Pancreas (tissue), 10 donors: ENCODE measurements at regions not wholly inside any gene's neighbourhood (a gene's known extent, or its start where the extent isn't known, plus 50 kb on each side); places are given as distances from the start of the nearest gene placed in this dataset.

Experiments used
- ATAC-seq, 4 donors: fragments of 200-7000 bp; cut with Tn5 transposase; one replicate each; pipeline versions ENCODE4 v1.8.0 to v1.9.1; 2020; ENCODE audit warnings: mild to moderate bottlenecking in 4 of 4, moderate library complexity in 4 of 4
- DNase-seq, 6 donors: peaks; one replicate each; pipeline ENCODE4 v3.0.0-alpha.2; 2020
- FAIRE-seq: peaks from 2 replicates; lab custom pipeline; 2012; peaks lifted over from hg19 to GRCh38; lab: Jason Lieb, UNC
- H3K27ac ChIP-seq, 4 donors: fragments of 200-600 bp; sonication (generic); 1 replicate in 3 of 4; 2 replicates in 1 of 4; pipeline versions ENCODE4 v1.5.0 to v1.8.0; 2020
- H3K27me3 ChIP-seq, 4 donors: fragments of 200-600 bp; one replicate each; pipeline ENCODE4 v1.8.0; 2021
- H3K36me3 ChIP-seq, 3 donors: fragments of 200-600 bp; sonication (generic) in 1 of 3; one replicate each; pipeline versions ENCODE4 v1.5.0 to v1.8.0; 2020 to 2021
- H3K4me1 ChIP-seq, 3 donors: fragments of 200-600 bp; one replicate each; pipeline ENCODE4 v1.8.0; 2021
- H3K4me3 ChIP-seq, 4 donors: fragments of 200-600 bp; sonication (generic) in 2 of 4; one replicate each; pipeline versions ENCODE4 v1.5.0 to v1.8.0; 2020 to 2021
- H3K9me3 ChIP-seq, 4 donors: fragments of 200-600 bp; one replicate each; pipeline ENCODE4 v1.8.0; 2021
- CTCF ChIP-seq, 4 donors: fragments of 200-600 bp; sonication (generic) in 3 of 4; IDR thresholded peaks; one replicate each; pipeline versions ENCODE4 v1.5.0 to v1.8.0; 2021; ENCODE audit warnings: antibody characterized with exemption in 4 of 4
- WGBS, 2 donors: extraction: QIAGEN DNeasy Blood & Tissue Kit; methylation state at CpG; one replicate each; pipeline ENCODE4 v1.1.7; 2013; 5-methylcytosine and 5-hydroxymethylcytosine counted together
- intact Hi-C, 3 donors: fragments of 100-400 bp; cut with DNase I; formaldehyde crosslinking; loops; one replicate each; pipeline versions ENCODE4 v1.11.1 to v1.14.2; 2022
- donor health status: healthy with polysubstance abuse.
- donor health status: DM: no; HTN: no; CAD: no; lungs with moderate emphysema.
- donor health status: DM: no; HTN: no; CAD: no.
- donor health status: control.
- donor health status: control.
- donor health status: Bipolar disorder and iron deficiency.
- donor health status: DM: yes; HTN: yes; CAD: no.
- donor health status: DM: no; HTN: no; CAD: no.
- donor health status: DM: no; HTN: no; CAD: no.
- donor health status: DM: yes; HTN: yes; CAD: no.

DNA sequence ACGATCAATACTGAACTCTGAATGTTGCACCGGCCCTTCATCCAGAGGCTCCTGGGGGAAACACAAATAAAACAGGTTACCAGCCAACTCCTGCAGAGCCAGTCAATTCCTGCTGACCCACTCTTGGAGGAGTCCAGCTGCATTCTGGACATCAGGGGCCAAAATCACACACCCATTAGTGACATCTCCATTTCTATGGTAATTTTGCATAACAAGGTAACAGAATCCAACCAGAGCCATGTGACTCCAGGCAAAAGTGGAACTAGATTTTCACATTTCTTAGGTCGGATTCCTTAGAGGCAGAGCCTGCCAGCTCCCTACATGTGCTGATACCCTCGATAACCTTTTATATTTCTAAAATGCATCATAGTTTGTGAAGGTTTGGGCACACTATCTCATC is 119.2 kb upstream of the CTNNB1 start:
- intact Hi-C loops, result no loop called here
- H3K27ac ChIP-seq, result no peak overlapping the region
- no peaks in the 10 kb centered on the region for H3K9me3 ChIP-seq
- no peaks in the 10 kb centered on the region for H3K36me3 ChIP-seq
- H3K4me3 ChIP-seq, result no peak overlapping the region
- TF ChIP-seq CTCF (IDR thresholded peaks at IDR 0.05), result no peak
- 69 to 73% methylated on average over 4 of the region's 4 CpGs for whole genome bisulfite sequencing, 2 donors
- FAIRE-seq, result no peak
- H3K4me1 ChIP-seq, result no peaks in the 10 kb centered on the region
- DNase-seq, result no peak
- no peaks in the 10 kb centered on the region for H3K27me3 ChIP-seq
- no peak for ATAC-seq

DNA sequence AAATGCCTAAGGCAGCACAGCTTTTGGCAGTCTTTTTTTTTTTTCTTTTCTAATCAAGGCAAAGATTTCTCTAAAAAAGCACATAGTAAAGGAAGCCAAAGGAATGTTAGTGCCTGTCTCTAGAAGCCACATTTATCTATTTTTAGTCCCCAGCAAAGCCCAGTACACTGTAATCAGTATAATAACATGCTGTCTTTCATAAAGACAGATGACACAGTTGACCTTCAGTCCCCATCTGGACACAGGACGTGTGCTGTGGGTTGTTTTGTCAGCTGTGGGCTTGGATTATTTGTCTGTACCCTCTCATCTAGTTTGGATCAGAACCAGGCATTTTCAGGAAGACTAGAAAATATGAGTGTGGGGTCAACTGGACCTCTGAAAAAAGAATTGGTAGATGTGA is 110.4 kb upstream of the CTNNB1 start:
- Histone ChIP-seq H3K27ac (no peak overlapping the region), H3K36me3 (no peaks in the 10 kb centered on the region), H3K4me1 (no peaks in the 10 kb centered on the region), H3K4me3 (no peak overlapping the region), H3K9me3 (no peaks in the 10 kb centered on the region), H3K27me3 (no peaks in the 10 kb centered on the region)
- WGBS, 2 donors, result 8% methylated on average over 1 of the region's 1 CpG
- ATAC-seq (no peak), DNase-seq (no peak), FAIRE-seq (no peak)
- intact Hi-C loops, result no loop called here
- no peak for TF ChIP-seq CTCF (IDR thresholded peaks at IDR 0.05)

- no peaks in the 10 kb centered on the region for H3K9me3 ChIP-seq
- H3K27me3 ChIP-seq, result no peaks in the 10 kb centered on the region
- FAIRE-seq (no peak), DNase-seq (no peak), ATAC-seq (no peak)
- TF ChIP-seq CTCF (IDR thresholded peaks at IDR 0.05), result no peak
- no peaks in the 10 kb centered on the region for H3K36me3 ChIP-seq
- intact Hi-C loops, result no loop called here
- H3K27ac ChIP-seq, result no peak overlapping the region
- 67 to 79% methylated on average over 1 of the region's 1 CpG for WGBS, 2 donors
- H3K4me3 ChIP-seq, result no peak overlapping the region
- H3K4me1 ChIP-seq, result no peaks in the 10 kb centered on the region
Measured at GRCh38 chr3:41089566-41089965, 109.7 kb upstream of the CTNNB1 start.

- no peaks in the 10 kb centered on the region for H3K9me3 ChIP-seq
- intact Hi-C loops, result no loop called here
- no peak for ATAC-seq
Measured at GRCh38 chr3:41092844-41093243, 106.5 kb upstream of the CTNNB1 start.

DNA sequence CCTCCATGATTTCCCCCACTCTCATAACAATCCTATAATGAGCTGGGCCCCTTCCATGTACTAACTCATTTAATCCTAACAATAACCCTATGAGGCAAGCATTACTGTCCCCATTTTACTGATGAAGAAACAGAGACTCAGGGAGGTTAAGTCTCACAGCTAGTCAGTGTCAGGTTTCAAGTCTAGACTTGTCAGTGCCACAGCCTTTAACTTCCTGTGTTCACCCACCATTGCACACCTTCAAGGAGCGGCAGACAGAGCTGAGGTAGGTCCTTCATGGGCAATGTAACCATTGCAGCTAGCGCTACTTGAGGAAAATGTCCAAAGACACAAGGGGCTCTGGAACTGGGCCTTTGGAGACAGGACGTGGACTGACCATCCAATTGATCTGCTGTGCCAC is 105.8 kb upstream of the CTNNB1 start:
- DNase-seq (no peak), ATAC-seq (no peak), FAIRE-seq (no peak)
- H3K4me3 ChIP-seq, result no peak overlapping the region
- intact Hi-C loops, result no loop called here
- no peak for TF ChIP-seq CTCF (IDR thresholded peaks at IDR 0.05)
- H3K27me3 ChIP-seq, result no peaks in the 10 kb centered on the region
- no peaks in the 10 kb centered on the region for H3K9me3 ChIP-seq
- H3K27ac ChIP-seq, result no peak overlapping the region
- H3K36me3 ChIP-seq, result no peaks in the 10 kb centered on the region
- WGBS, 2 donors, result 86 to 95% methylated on average over 3 of the region's 3 CpGs
- H3K4me1 ChIP-seq, result no peaks in the 10 kb centered on the region

More at GRCh38 chr3:41092844-41093243, 106.5 kb upstream of the CTNNB1 start:
- no peak for TF ChIP-seq CTCF (IDR thresholded peaks at IDR 0.05)
- no peak overlapping the region for H3K4me3 ChIP-seq
- WGBS, 2 donors, result 72 to 88% methylated on average over 4 of the region's 4 CpGs
- H3K27ac ChIP-seq, result no peak overlapping the region
- H3K36me3 ChIP-seq, result no peaks in the 10 kb centered on the region
- DNase-seq (no peak), FAIRE-seq (no peak)
- H3K4me1 ChIP-seq, result no peaks in the 10 kb centered on the region
- no peaks in the 10 kb centered on the region for H3K27me3 ChIP-seq
